ENCODE measurements at regions not wholly inside any gene's neighbourhood (a gene's known extent, or its start where the extent isn't known, plus 50 kb on each side); places are given as distances from the start of the nearest gene placed in this dataset.

DNA sequence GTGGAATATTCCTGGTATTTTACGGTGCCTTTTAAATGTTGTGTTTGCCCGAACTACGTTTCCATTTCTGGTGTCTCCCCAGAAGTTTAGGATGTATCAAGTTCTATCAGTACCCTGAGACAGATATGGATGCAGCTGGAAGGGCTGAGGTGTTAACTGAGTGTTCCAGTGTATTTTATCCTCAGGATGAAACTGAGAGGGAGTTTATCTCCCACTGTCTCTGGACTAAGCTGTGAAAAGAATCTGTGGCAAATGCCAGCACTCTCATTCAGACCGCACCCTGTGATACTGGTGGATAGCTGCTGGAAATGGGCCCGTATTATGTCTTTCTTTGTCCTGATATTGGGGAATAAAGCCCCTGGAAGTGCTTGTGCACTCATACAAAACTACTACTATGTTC lies 887.2 kb upstream of the TYRP1 start:
- TF ChIP-seq, protein P1, sequence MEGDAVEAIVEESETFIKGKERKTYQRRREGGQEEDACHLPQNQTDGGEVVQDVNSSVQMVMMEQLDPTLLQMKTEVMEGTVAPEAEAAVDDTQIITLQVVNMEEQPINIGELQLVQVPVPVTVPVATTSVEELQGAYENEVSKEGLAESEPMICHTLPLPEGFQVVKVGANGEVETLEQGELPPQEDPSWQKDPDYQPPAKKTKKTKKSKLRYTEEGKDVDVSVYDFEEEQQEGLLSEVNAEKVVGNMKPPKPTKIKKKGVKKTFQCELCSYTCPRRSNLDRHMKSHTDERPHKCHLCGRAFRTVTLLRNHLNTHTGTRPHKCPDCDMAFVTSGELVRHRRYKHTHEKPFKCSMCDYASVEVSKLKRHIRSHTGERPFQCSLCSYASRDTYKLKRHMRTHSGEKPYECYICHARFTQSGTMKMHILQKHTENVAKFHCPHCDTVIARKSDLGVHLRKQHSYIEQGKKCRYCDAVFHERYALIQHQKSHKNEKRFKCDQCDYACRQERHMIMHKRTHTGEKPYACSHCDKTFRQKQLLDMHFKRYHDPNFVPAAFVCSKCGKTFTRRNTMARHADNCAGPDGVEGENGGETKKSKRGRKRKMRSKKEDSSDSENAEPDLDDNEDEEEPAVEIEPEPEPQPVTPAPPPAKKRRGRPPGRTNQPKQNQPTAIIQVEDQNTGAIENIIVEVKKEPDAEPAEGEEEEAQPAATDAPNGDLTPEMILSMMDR (IDR thresholded peaks at IDR 0.05) = no peak
- TF ChIP-seq POLR2A (IDR thresholded peaks at IDR 0.05) = no peak

All from heart left ventricle (tissue), 13 donors.